NCI-H1092 (cell line): ENCODE measurements at regions not wholly inside any gene's neighbourhood (a gene's known extent, or its start where the extent isn't known, plus 50 kb on each side); places are given as distances from the start of the nearest gene placed in this dataset.

ENCODE experiments used
- DNase-seq: peaks from one replicate; lab custom pipeline; 2025; lab: John Stamatoyannopoulos, UW

DNA sequence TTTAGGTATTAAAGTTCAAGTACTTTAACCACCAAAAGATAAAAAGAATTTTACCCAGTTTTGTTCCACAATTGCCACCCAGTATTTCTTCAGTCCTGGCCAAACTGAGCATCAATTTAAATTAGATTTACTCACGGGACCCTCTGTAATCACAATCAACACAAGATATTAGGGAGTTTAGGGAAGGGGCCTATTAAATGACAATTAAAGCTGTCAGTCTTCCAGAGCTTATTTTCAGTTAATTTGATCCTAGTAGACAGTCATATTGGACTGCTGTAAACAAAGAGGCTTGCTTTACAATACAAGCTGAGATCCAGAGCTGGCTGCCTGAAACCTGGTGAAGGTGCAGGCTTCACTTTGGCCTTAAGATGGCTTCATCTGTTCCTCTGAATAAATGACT, 321.2 kb upstream of the NBEA start:
- DNase-seq, result no peak

DNA sequence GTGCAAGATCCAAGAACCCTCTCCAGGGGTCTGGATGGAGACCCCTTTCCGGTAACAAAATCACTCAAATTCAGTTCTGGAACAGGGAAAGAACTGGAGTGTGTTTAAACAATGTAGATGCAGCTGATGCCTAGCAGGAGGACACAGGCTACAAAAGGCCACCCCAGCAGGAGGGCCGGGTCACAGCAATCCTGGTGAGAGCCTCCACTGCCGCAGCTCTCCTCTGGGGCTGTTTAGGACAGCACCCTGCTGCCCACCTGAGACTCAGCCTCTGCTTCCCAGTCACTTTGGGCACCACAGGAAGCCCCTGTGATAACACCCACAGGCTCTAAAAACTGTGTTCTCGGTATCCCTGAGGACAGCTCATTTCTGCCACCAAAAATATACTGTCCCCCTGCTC, 318.7 kb upstream of the NBEA start:
- DNase-seq, result no peak

DNA sequence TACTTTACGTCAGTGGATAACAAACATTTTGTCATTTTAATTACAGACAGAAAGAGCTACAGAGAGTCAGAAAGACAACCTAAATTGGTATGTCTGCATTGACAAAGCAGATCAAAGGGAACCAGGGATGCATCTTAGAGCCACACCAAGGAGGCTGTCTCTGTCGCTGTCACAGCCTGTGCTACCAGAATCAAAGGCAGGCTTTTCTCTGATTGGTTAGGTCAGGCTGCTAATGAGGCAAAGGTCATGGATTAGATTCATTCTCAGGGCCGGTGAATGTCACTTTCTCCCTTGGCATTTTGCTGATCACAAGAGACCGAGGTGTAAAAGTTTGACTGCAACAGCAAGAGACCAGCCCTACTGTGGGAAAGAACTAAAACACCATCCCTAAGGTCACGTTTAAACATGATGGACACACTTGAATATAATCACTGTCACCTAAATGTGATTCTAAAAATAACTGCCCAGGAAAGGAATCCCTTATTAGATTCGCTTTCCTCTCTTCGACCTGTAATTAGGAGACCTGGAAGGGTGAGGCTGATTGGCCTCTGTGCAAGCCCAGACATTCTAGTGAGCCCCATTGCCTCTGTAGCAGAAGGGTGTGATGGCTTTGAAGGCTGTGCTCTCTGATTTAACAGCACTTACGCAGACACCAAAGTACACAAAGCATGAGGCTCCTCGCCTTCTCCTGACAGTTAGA, 314.4 kb upstream of the NBEA start:
- no peak for DNase-seq

- DNase-seq, result no peak
Measured at GRCh38 chr13:34628209-34628682, 313.8 kb upstream of the NBEA start.

DNA sequence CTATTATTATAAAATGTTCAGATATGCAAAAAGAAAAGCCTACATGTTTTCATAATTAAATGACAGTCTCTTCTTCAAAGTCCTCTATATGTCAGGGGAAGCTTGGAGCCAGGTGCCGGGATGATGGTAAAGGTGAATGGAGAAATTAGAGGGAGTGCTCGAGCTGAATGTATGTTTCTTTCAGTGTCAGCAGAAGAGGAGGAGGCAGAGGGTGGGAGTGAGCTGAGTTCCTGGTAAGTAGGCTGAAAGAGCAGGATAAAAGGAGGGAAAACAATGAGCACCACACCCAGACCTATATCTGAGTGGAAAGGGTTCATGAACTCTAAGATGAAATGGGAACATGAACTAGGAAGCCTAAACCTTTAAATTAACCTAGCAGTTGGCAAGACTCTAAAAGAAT, 307.6 kb upstream of the NBEA start:
- no peak for DNase-seq

DNA sequence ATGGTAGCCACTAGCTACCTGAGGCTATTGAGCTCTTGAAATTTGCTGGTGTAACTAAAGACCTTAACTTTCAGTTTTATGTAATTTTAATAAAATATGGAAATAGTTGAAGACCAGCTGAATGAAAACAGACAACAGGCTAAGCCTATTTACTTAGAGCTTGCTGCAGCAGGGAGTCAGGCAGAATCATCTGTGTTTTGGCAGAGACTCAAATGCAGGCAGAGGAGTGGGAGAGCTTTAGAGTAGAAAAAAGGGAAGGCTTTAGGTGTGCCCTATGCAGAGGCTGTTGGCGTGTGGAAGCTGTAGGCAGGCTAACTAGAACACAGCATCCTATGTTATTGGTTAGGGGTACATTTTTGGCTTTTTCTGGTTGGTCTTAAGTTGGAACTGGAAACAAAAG, 304.9 kb upstream of the NBEA start:
- DNase-seq, result peak; percentile 39

DNA sequence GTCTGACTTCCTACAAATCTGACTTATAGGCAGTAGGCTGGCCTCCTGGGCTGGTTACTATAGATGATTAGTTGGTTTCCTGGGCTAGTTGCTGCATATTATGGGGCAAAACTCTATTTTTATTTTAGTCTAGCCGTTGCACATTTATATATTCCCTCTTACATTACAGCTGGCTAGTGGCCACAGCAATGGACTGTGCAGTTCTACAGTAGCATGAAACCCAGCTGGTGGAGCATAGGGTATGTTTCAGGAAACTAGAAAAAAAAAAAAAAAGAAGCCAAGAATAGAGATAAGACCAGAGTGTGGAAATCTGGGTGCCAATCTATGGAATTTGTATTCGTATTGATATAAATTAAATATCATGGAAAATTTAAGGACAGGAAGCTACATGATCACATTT, 304.4 kb upstream of the NBEA start:
- DNase-seq, result no peak

DNA sequence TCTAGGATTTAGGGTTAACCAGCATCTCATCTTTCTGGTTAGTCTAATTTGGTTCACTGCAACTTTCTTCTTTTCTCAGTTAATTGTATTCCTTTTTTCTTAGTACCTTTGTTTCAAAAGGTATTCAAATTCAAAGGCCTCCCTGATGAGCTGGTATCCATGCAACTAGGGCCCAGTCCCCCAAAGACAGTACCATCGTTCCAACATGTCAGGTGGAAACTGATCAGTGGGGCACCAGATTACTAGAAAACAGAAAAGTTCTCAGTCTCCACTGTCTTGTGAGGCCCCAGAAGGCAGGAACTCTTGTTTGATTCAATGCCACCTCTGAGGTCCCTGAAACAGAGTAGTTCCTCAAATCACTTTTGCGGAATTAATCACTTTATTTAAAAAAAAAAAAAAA, 303.2 kb upstream of the NBEA start:
- no peak for DNase-seq

- DNase-seq, result no peak
Measured at GRCh38 chr13:34640179-34640992, 301.7 kb upstream of the NBEA start.

GRCh38 chr13:34640993-34641330, 301.1 kb upstream of the NBEA start:
- DNase-seq, result no peak

- no peak for DNase-seq
Measured at GRCh38 chr13:34647379-34648150, 294.5 kb upstream of the NBEA start.

GRCh38 chr13:34654203-34654602, 287.9 kb upstream of the NBEA start:
- DNase-seq, result no peak

GRCh38 chr13:34654647-34655046, 287.4 kb upstream of the NBEA start:
- DNase-seq, result no peak

DNA sequence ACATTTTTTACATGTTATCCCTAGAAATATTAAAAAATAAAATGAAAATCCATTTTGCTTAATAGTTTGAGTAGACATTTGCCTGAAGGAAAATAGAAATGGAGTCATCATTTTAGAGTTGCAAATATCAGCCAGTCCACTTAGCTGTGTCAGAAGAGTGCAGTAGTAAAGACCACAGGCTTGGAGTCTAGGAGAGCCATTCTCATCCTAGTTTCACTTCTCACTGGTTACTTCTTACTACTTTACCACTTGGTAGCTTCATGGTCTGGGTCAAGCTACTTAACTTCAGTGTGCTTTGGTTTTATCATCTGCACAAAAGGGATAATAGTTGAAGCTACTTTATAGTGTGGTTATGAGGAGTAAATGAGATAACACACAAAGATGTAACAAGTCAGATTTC, 286.5 kb upstream of the NBEA start:
- no peak for DNase-seq

DNA sequence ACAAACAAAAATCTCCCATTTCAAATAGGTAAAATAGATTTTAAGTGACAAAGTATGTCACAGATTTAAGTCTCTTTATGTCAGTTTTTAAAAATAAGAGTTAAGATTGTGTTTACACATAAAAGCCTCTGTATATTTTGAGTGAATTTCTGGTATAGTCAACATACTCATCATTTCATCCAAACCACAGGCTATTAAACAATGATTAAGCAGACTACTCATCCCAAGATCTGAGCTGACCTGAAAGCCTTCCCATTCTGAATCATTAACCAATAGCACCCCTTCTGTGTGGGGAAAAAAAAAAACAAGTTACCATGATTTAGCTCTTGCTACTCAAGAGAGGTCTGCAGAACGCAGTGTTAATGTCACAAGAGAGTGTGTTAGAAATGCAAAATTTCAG, 284.4 kb upstream of the NBEA start:
- DNase-seq, result no peak

GRCh38 chr13:34667286-34668218, 274.5 kb upstream of the NBEA start:
- DNase-seq, result no peak

GRCh38 chr13:34671137-34671536, 270.9 kb upstream of the NBEA start:
- DNase-seq, result no peak

DNA sequence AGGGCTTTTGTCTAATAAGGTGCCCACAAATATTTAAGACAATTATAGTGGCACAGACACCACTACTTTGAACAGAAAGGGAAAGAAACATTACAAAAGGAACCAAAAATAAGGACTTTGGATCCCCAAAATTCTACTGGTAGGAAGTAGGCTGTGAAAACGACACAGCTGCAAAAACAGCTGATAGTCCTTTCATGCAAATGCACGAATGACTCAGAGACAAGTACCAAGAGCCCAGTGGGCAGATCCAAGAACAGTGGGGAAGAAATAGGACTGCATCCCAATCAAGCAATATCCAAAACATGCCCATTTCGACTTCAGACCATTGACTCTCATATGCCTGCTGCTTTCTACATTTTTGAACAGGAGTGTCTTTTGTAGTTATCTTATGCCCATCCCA, 269.4 kb upstream of the NBEA start:
- DNase-seq, result no peak

GRCh38 chr13:34675626-34676025, 266.4 kb upstream of the NBEA start:
- no peak for DNase-seq

DNA sequence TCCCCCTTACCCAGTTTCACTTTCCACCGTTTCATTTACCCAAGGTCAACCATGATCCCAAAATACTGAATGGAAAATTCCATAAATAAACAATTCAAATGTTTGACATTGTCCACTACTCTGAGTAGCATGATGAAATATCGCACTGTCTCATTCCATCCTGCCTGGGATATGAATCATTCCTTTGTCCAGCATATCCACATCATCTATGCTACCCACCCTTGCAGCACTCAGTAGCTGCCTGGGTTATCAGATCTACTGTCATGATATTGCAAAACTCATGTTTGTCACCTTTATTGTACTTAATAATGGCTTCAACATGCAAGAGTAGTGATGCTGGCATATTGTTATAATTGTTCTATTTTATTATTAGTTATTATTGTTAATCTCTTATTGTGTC, 263.9 kb upstream of the NBEA start:
- no peak for DNase-seq

DNA sequence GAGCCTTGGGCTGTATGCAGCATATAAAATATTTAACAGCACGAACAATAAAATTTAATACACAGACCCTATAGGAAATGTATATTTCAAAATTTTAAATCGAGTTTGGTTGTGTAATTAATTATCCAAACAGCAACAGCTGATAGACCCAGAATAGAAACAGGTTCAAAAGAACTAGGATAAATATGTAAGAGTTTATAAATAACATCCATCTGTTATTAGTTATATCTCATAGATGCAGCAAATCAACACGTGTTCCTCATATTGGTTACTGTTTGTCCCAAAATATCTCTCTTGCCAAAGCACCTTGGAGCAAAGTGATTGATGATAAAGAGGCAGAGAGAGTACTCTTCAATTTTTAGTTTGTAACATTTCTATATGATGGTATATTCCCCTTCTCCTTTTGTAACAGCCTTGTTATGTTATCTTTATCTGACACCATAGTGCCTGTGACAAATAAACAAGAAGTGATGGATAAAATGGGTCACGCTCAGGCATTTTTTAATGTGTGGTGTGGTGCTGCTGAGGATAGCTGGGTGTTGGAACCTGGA, 260.6 kb upstream of the NBEA start:
- DNase-seq, result no peak

DNA sequence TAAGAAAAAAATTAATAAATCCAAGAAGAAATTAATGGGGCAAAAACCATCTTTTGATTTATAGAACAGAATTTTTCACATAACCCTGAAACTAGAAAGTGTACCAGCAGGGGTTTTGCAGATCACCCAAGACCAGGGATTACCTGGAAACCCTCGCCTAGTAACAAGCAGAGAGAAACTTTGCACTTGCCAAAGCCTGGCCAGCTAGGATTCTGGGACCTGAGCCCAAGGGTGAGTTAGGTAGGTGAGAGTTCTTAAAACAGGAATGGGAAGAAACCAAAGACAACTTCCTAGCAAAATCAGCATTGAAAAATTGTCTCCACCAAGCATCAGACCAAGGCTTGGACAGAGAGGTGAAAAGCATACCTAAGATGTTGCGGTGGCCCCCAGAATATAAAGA, 247.0 kb upstream of the NBEA start:
- no peak for DNase-seq
